IMR-90 (cell line): ENCODE measurements at regions not wholly inside any gene's neighbourhood (a gene's known extent, or its start where the extent isn't known, plus 50 kb on each side); places are given as distances from the start of the nearest gene placed in this dataset.

Source experiments
- ATAC-seq: fragments of 200-7000 bp; cut with Tn5 transposase; 2 replicates; pipeline ENCODE4 v1.9.1; 2020; ENCODE audit warnings: low read depth, mild to moderate bottlenecking, moderate library complexity
- BruUV-seq: library from RNA; stranded (reverse); fragments of 400-500 nt; replicated peaks from 2 replicates; lab custom pipeline; 2021; lab: Mats Ljungman, UMichigan
- CTCF ChIA-PET: fragments of 300-600 bp; formaldehyde crosslinking; extraction: SDS; loops from one replicate; lab custom pipeline; 2021; ENCODE audit warnings: antibody characterized with exemption; lab: Yijun Ruan, JAX
- POLR2A ChIA-PET: fragments of 300-600 bp; sonication (Branson Sonifier 250); formaldehyde crosslinking; loops from one replicate; lab custom pipeline; 2022; ENCODE audit warnings: antibody characterized with exemption; ENCODE audit not compliant: unreplicated experiment; lab: Charles Lee
- DNase-seq: peaks from one replicate; pipeline ENCODE4 v3.0.0; 2013
- H2AFZ ChIP-seq: replicated peaks from 2 replicates; pipeline ENCODE3; 2013; ENCODE audit warnings: low read length, mild to moderate bottlenecking; ENCODE audit not compliant: poor library complexity
- H2AK5ac ChIP-seq: 2 replicates; pipeline ENCODE4 v1.6.1; 2013; ENCODE audit warnings: low read depth, low read length, inconsistent platforms
- H2AK9ac ChIP-seq: replicated peaks from 2 replicates; pipeline ENCODE3; 2013; ENCODE audit warnings: mild to moderate bottlenecking, low read depth, low read length, moderate library complexity; ENCODE audit not compliant: poor library complexity
- H2BK120ac ChIP-seq: 2 replicates; pipeline ENCODE4 v1.6.1; 2013; ENCODE audit warnings: low read depth, low read length, inconsistent platforms
- H2BK15ac ChIP-seq: 3 replicates; pipeline ENCODE4 v1.6.1; 2013; ENCODE audit warnings: low read depth, low read length, inconsistent platforms
- H2BK20ac ChIP-seq: 2 replicates; pipeline ENCODE4 v1.6.1; 2013; ENCODE audit warnings: low read depth, mild to moderate bottlenecking, inconsistent platforms, low read length, moderate library complexity
- H2BK5ac ChIP-seq: 2 replicates; pipeline ENCODE4 v1.6.1; 2013; ENCODE audit warnings: mild to moderate bottlenecking, low read depth, low read length, inconsistent platforms; ENCODE audit not compliant: poor library complexity, severe bottlenecking
- H3K14ac ChIP-seq: replicated peaks from 2 replicates; pipeline ENCODE4 v1.6.1; 2013; ENCODE audit warnings: low read depth, low read length, inconsistent platforms
- H3K18ac ChIP-seq: 2 replicates; pipeline ENCODE4 v1.6.1; 2013; ENCODE audit warnings: low read depth, low read length, control low read depth
- H3K23ac ChIP-seq: 2 replicates; pipeline ENCODE4 v1.6.1; 2013; ENCODE audit warnings: low read depth, low read length, inconsistent platforms
- H3K27ac ChIP-seq: 2 replicates; pipeline ENCODE4 v1.5.1; 2013; ENCODE audit warnings: mild to moderate bottlenecking, control low read depth, low read length; ENCODE audit not compliant: insufficient read depth
- H3K27me3 ChIP-seq: 2 replicates; pipeline ENCODE4 v1.6.1; 2013; ENCODE audit warnings: low read length; ENCODE audit not compliant: control insufficient read depth, insufficient read depth
- H3K36me3 ChIP-seq: 2 replicates; pipeline ENCODE4 v1.6.1; 2013; ENCODE audit warnings: low read length, mixed read lengths; ENCODE audit not compliant: control insufficient read depth, insufficient read depth
- H3K4ac ChIP-seq: 2 replicates; pipeline ENCODE4 v1.6.1; 2013; ENCODE audit warnings: low read depth, low read length, inconsistent platforms
- H3K4me1 ChIP-seq: 2 replicates; pipeline ENCODE4 v1.6.1; 2013; ENCODE audit warnings: low read length, mixed read lengths; ENCODE audit not compliant: control insufficient read depth, insufficient read depth
- H3K4me2 ChIP-seq: 2 replicates; pipeline ENCODE4 v1.6.1; 2013; ENCODE audit warnings: low read depth, mild to moderate bottlenecking, control low read depth, low read length, moderate library complexity
- H3K4me3 ChIP-seq: 2 replicates; pipeline ENCODE4 v1.5.1; 2013; ENCODE audit warnings: low read depth, mild to moderate bottlenecking, control low read depth, low read length, moderate library complexity; ENCODE audit not compliant: insufficient read depth
- H3K56ac ChIP-seq: 2 replicates; pipeline ENCODE4 v1.6.1; 2013; ENCODE audit warnings: low read length, inconsistent platforms; ENCODE audit not compliant: insufficient read depth; ENCODE audit errors: extremely low read depth
- H3K79me1 ChIP-seq, 2 experiments: 2 replicates each; pipeline ENCODE4 v1.6.1; 2013; ENCODE audit warnings: low read length in 2 of 2, inconsistent platforms in 1 of 2, low read depth in 1 of 2
- H3K9ac ChIP-seq: 2 replicates; pipeline ENCODE4 v1.6.1; 2013; ENCODE audit warnings: low read depth, low read length, control low read depth
- H3K9me1 ChIP-seq: 2 replicates; pipeline ENCODE4 v1.6.1; 2013; ENCODE audit warnings: low read length, inconsistent platforms; ENCODE audit not compliant: insufficient read depth
- H3K9me3 ChIP-seq: 2 replicates; pipeline ENCODE4 v1.6.1; 2013; ENCODE audit warnings: low read length; ENCODE audit not compliant: control insufficient read depth, insufficient read depth
- H4K20me1 ChIP-seq: 2 replicates; pipeline ENCODE4 v1.6.1; 2013; ENCODE audit warnings: low read length, inconsistent platforms; ENCODE audit not compliant: insufficient read depth
- H4K5ac ChIP-seq: 2 replicates; pipeline ENCODE4 v1.6.1; 2013; ENCODE audit warnings: mild to moderate bottlenecking, low read depth, low read length, control low read depth
- H4K8ac ChIP-seq, 2 experiments: 2 replicates each; pipeline ENCODE4 v1.6.1; 2013; ENCODE audit warnings: low read depth in 2 of 2, low read length in 2 of 2, control low read depth in 1 of 2, inconsistent platforms in 1 of 2
- H4K91ac ChIP-seq: 2 replicates; pipeline ENCODE4 v1.6.1; 2013; ENCODE audit warnings: low read depth, low read length, inconsistent platforms; ENCODE audit not compliant: insufficient read depth
- CEBPB ChIP-seq: IDR thresholded peaks from 2 replicates; pipeline ENCODE4 v1.6.1; 2012; ENCODE audit warnings: low read depth, low read length, improper control_type of control experiment
- CTCF ChIP-seq: conservative IDR thresholded peaks from 2 replicates; pipeline ENCODE4 v1.5.1; 2012; ENCODE audit warnings: mild to moderate bottlenecking, low read depth, low read length, improper control_type of control experiment
- FOS ChIP-seq: fragments of 150-350 bp; IDR thresholded peaks from 2 replicates; pipeline ENCODE4 v1.6.1; 2016; ENCODE audit warnings: low read depth, low read length
- MAFK ChIP-seq: IDR thresholded peaks from 2 replicates; pipeline ENCODE4 v1.6.1; 2012; ENCODE audit warnings: low read depth, low read length, improper control_type of control experiment
- MAZ ChIP-seq: IDR thresholded peaks from 2 replicates; pipeline ENCODE4 v1.6.1; 2012; ENCODE audit warnings: low read depth, mild to moderate bottlenecking, low read length, improper control_type of control experiment, moderate library complexity, borderline replicate concordance
- MXI1 ChIP-seq: IDR thresholded peaks from 2 replicates; pipeline ENCODE4 v1.6.1; 2012; ENCODE audit warnings: low read depth, mild to moderate bottlenecking, low read length, moderate library complexity, borderline replicate concordance
- POLR2A ChIP-seq: IDR thresholded peaks from 2 replicates; pipeline ENCODE4 v1.6.1; 2012; ENCODE audit warnings: mild to moderate bottlenecking, low read depth, low read length
- RAD21 ChIP-seq: IDR thresholded peaks from 2 replicates; pipeline ENCODE4 v1.6.1; 2012; ENCODE audit warnings: low read length, improper control_type of control experiment
- RCOR1 ChIP-seq: IDR thresholded peaks from 2 replicates; pipeline ENCODE4 v1.6.1; 2012; ENCODE audit warnings: mild to moderate bottlenecking, low read length, improper control_type of control experiment; ENCODE audit not compliant: insufficient replicate concordance
- RFX5 ChIP-seq: IDR thresholded peaks from 2 replicates; pipeline ENCODE4 v1.8.0; 2012; ENCODE audit warnings: low read depth, mild to moderate bottlenecking, low read length, moderate library complexity
- WGBS, 2 experiments: methylation state at CpG; one replicate each; pipeline versions ENCODE4 v1.1.5 to v1.1.7; 2013; ENCODE audit warnings: missing lambda C conversion rate in 2 of 2; ENCODE audit not compliant: insufficient read length in 1 of 2; ENCODE audit errors: extremely low coverage in 2 of 2; 5-methylcytosine and 5-hydroxymethylcytosine counted together
- dilution Hi-C: fragments of 300-500 bp; cut with HindIII; formaldehyde crosslinking; loops from one replicate; pipeline ENCODE4 v1.14.3; 2018; ENCODE audit warnings: low sequenced_read_pairs; ENCODE audit not compliant: unreplicated experiment
- in situ Hi-C: fragments of 300-500 bp; cut with MboI; formaldehyde crosslinking; loops from 3 replicates; pipeline ENCODE4 v1.14.3; 2019; ENCODE audit warnings: low sequenced_read_pairs, inconsistent platforms, mixed read lengths
- intact Hi-C: fragments of 100-400 bp; cut with micrococcal nuclease; formaldehyde crosslinking; loops from 2 replicates; pipeline ENCODE4 v1.10.0; 2022

DNA sequence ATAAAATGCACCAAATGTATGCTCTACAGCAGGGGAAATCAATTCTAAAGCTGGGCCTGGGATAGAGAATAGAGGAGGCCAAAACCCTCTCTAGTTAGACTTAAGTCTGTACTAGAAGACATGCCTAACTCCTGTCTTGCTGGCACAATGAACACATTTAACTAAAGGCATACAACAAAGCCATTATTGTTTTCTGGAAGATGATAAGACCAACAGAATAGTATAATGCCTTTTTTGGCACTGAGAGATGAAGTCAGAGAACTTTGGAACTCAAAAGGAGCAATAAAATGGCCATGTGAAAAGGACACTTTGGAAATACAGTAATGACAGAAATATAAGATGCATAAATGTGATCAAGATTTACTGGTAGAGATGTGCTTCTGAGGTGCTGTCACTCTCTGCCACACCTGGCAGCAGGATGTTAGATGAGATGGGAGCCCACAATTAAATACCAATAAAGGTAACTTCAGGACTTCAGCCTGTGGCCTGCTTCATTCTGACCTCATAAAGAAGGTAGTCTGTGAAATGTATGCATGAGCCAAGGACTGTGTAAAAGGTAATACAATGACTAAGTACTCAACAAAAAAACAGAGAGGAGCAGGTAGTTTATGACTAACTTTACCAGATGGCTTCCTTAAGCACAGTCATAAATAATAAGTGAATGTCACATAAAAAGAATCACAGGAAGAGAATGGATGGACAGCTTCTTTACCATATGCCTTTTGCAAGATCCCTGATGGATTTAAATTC is 333.4 kb downstream of the BCKDHB start (continued):
- TF ChIP-seq CEBPB (no peak), RCOR1 (no peak), MAZ (no peak), MXI1 (no peak), RAD21 (no peak)

- Histone ChIP-seq H3K18ac (peak overlapping the region; percentile 97; the same call in 1 of the 2 replicates), H3K9me3 (no peaks in the 10 kb centered on the region), H2AFZ (no peak overlapping the region), H3K4me2 (peak overlapping the region; percentile 26; the same call in 1 of the 2 replicates), H2BK20ac (peak overlapping the region; percentile 95), H4K91ac (peak overlapping the region; percentile 71), H2BK120ac (peak overlapping the region; percentile 93), H3K14ac (peak overlapping the region; percentile 53; the same call in 1 of the 2 replicates), H3K23ac (peak overlapping the region; percentile 46; the same call in 1 of the 2 replicates), H2AK5ac (no peak overlapping the region), H3K4me3 (no peak overlapping the region), H3K27me3 (no peaks in the 10 kb centered on the region), H3K4me1 (peaks cover 7% of the 10 kb centered on the region), H3K56ac (peak overlapping the region; percentile 64; the same call in 1 of the 2 replicates), H4K20me1 (no peaks in the 10 kb centered on the region), H3K9ac (no peak overlapping the region; the same call in 1 of the 2 replicates), H3K79me1 (0 out of 4 replicates have a peak, but pooled peaks cover 0 to 4% of the 10 kb centered on the region in 2 experiments), H3K36me3 (no peaks in the 10 kb centered on the region), H4K5ac (peak overlapping the region; percentile 88; the same call in 1 of the 2 replicates), H2BK15ac (peak overlapping the region; percentile 85; the same call in 1 of the 3 replicates), H3K27ac (no peak overlapping the region), H3K4ac (peak overlapping the region; percentile 77; the same call in 1 of the 2 replicates), H4K8ac (peak overlapping the region; percentile 12 to 83), H2BK5ac (peak overlapping the region; percentile 92), H3K9me1 (peaks cover 7% of the 10 kb centered on the region; the same call in 1 of the 2 replicates), H2AK9ac (no peak overlapping the region)
- peak; percentile 94 for ATAC-seq
- intact Hi-C loops (loop anchor here (2.0 kb wide), 2 partner anchors 14 to 18 kb away; no protein-coding TSS in a partner anchor), in situ Hi-C loops (no loop called here), dilution Hi-C loops (no loop called here)
- BruUV-seq = no TSS peak
- TF ChIP-seq RCOR1 (peak; percentile 31), RFX5 (no peak; the same call in 1 of the 2 replicates), MAFK (peak; percentile 22; the same call in 1 of the 2 replicates), CTCF (no peak), POLR2A (no peak), MAZ (no peak), FOS (peak; percentile 29; the same call in 1 of the 2 replicates), CEBPB (peak; percentile 91)
- WGBS, 2 experiments = no CpG with 5 or more reads among the region's 2 CpGs
- ChIA-PET CTCF (no interaction called here), POLR2A (interaction anchor here (0.7 to 1.1 kb wide), 2 partner anchors 13 to 47 kb away, joined by 3 to 4 read pairs; no protein-coding TSS in a partner anchor)
- peak; percentile 90 for DNase-seq
Measured at GRCh38 chr6:80438772-80439171, 332.3 kb downstream of the BCKDHB start.
